ENCODE measurements at regions not wholly inside any gene's neighbourhood (a gene's known extent, or its start where the extent isn't known, plus 50 kb on each side); places are given as distances from the start of the nearest gene placed in this dataset.

DNA sequence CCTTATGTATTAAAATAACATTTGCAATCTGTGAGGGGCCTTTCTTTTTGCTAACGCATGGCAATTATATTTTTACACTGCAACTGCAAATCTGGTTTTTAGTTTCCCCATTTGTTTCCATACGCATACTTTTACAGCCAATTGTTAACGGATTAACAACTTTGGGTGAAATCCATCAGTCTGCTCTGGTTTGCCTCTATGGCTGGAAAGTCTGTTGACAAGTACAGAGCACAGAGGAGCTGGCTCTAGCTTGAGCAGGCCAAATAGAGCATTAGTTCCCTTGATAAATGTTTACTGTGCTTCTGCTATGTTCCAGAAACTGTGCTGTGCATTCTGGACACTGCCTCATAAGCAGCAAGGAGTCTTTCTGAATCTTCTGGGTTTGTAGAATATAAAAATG, 400.4 kb upstream of the KIF2A start:
- no peak for DNase-seq (ENCODE audit: low read depth)

DNA sequence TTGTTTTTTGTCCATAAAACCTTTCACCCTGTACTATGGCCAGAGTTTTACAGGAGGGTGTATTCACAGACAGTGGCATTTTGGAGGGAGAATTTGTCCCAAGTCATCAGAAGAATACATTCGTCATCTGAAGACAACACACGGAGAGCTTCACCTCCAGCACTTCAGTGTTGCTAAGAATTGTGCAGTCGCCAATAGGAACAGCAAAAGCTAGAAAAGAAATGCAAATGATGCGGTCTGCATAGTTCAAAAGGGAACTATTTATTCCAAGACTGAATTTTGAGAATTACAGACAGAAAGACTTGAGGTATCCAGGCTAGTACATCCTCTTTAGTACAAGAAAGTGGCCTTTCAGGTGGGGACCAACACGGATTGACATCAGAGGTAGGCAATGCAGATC, 399.2 kb upstream of the KIF2A start:
- no peak for DNase-seq (ENCODE audit: low read depth)

DNA sequence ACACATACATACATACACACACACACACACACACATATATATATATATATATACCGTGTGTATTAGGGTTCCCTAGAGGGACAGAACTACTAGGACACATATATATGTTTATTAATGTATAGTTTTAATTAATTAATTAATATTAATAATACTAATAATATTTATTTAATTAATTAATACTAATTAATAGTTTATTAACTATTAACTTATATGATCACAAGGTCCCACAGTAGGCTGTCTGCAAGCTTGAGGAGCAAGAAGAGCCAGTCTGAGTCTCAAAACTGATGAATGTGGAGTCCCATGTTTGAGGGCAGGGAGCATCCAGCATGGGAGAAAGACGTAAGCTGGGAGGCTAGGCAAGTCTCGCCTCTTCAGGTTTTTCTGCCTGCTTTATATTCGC, 398.0 kb upstream of the KIF2A start:
- DNase-seq (ENCODE audit: low read depth) = no peak

DNA sequence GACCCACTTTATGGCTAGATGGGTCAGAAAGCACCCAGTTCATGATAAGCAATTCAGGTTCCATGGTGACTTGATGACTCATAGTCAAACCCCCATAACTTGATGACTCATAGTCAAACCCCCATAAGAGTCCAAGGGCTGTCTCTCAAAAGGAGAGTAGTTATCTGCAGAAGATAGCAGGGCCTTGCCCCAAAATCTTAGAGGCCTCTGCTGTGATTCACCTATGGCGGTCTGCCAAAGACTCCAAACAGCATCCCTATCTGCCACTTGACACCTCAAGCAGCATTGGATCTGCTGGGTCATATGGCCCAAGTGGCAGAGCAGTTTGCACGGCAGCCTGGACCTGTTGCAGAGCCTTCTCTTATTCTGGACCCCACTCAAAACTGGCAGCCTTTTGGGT, 395.2 kb upstream of the KIF2A start:
- DNase-seq (ENCODE audit: low read depth) = no peak

DNA sequence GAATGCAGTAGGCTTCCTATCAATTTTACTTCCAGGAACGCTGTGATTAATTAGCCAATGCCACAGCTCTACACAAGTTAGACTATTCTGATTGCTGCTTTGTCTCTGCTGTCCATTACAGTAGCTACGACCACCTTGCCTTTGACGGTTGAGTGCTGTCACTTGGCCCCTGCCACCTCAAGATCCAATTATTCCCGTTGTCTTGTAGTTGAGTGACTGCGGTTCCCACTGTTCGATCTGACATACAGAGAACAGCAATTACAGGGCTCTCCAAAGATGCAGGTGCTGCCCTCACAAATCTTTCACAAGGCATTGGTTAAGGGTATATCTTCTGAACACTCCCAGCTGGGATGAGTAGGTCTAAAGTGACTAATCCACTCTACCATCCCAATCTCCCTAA, 393.4 kb upstream of the KIF2A start:
- DNase-seq (ENCODE audit: low read depth) = no peak

DNA sequence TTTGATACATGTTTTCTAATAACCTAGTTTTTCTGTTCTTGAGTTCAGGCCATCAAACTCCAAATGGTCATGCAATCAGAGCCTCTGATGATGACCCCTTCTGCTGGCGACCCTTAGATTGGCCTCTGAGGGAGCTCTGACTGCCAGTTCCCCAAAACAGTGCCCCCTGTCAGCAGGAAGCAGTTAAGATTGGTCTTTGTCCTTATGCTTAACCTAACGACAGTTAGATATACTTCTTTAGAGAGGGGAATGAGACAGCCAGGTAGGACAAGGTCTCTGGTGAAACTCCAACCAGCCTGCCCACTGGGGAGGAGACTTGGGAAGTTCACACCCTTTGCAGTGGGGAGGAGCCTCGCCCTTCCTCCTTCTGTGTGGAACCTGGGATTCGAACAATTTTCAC, 390.4 kb upstream of the KIF2A start:
- no peak for DNase-seq (ENCODE audit: low read depth)

DNA sequence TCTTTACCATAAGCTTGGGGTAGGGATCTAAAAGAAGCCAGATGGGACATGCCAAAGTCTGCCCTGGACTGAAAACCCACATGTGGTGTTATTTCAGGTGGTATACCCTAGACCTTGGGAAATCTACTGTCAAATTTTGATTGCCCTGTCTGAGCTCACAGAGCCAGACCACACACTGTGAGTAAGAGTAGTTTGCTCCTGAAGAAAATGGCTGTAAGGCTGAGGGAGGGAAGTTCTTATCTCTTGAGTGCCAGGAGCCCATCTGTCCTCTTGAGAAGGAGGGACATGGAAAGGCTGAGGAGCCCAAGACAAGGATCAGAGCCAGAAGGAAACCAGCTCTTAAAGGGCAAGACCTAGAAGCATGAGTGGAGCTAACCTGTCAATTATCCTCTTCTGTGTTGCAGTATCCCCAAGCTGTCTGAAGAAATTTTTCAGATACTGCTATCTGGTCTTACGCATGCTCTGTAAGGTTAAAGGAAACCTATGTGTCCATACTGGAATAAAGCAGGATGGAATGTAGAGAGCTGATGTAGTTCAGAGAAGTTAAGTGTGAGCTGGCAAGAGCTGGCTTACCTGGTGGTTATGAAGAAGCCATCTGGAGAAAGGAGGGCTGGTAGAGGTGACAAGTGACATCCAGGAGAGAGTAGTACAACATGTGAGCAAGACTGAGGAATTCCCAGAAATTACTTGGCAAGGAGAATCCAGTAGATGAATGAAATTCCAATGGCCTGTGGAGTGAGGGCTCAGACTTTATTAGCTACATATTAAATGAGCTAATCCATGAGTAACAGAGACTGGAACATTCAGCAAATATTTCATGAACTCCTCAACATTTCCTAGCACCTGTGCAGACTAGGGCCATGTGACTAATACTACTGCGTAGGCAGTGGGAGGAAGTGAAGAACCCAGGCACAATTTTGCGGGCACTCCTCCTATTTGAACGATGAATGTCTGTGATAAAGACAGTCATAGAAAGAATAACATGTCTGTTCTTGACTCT, 389.1 kb upstream of the KIF2A start:
- no peak for DNase-seq (ENCODE audit: low read depth)

DNA sequence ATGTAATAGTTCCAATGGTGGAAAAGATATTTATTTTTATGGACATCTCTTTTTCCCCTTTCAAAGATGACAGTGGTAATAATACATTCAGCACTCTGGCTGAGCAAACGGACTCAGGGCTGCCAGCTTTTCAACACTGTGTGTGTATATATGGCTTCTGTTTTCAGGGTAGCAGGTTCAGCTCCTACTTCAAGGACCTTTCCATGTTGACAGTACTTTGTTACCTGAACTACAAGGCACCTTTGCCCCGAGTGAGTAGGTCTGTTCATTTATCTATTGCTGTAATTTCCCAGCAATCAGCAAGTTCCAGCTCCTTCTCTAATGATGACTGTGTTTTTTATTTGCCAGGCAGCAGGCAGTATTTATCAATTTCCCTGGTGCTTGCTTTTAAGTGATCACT, 387.4 kb upstream of the KIF2A start:
- DNase-seq (ENCODE audit: low read depth) = no peak

DNA sequence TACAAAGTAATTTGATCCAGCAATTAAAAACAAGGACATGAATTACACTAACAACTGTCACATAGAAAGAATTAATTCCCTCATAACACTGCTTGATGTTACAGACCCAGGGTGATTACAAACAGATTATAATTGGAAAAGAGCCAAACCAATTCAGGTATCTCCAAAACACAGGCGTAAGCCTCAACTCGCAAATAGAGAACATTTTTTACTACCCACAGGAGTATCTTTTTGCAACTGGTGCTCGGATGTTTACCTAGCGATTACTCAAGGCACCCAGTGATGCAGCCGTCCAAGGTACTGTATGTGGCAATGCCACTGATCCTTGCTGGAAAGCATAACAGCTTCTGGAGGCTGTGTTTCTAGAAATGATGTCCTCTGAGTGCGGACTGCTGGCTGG, 386.1 kb upstream of the KIF2A start:
- DNase-seq (ENCODE audit: low read depth) = no peak

DNA sequence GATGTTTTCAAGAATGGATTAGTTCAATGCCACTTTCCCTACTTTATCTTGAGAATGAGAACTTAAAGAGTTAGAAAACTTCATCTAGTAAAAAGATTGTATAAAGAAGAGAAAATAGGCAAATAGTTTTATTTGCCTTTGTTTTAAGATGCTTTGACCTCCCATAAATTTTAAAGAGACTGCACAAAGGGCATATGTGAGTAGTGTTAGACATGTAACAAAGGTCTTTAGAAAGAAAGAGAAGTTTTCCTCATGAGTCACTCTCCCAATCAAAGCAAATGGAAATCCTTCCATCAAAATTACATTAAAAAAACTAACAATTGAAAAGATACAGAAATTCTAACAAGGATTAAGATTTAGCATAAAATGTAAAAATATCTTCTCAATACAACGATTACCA, 381.8 kb upstream of the KIF2A start:
- no peak for DNase-seq (ENCODE audit: low read depth)

DNA sequence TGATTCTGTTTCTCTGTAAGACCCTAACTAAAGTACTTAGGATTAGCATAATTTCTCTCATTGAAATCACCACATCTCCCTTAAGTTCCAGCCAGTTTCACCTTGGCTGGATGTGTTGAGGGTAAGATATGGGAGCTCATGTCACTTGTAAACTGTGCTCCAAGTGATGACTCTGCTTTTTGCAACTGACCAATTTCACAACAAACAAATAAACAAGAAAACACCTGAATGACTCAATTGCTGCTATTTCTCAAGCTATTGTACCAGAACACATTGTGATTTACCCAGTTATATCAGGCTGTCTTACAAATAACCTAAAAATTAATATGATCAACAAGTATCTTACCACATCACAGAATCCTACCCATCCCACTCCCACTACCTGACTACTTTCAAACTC, 379.1 kb upstream of the KIF2A start:
- DNase-seq (ENCODE audit: low read depth) = no peak

DNA sequence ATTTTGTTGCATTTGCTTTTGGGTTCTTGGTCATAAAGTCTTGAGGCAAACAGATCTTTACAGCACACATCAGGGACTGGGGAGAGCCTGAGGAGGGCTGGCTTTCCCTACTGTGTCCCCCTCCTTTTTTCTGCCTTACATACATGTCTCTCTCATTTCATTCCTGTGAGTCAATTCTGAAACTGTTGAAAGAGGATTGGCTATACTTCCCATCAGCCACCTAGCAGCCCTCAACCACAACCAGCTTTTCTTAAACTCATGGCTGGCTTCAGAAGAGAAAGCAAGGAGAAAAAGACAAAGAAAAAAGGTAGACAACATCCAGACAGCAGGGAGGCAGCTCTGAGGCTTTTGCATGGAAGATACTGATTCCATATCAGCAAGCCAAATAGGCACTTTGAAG, 374.8 kb upstream of the KIF2A start:
- no peak for DNase-seq (ENCODE audit: low read depth)

DNA sequence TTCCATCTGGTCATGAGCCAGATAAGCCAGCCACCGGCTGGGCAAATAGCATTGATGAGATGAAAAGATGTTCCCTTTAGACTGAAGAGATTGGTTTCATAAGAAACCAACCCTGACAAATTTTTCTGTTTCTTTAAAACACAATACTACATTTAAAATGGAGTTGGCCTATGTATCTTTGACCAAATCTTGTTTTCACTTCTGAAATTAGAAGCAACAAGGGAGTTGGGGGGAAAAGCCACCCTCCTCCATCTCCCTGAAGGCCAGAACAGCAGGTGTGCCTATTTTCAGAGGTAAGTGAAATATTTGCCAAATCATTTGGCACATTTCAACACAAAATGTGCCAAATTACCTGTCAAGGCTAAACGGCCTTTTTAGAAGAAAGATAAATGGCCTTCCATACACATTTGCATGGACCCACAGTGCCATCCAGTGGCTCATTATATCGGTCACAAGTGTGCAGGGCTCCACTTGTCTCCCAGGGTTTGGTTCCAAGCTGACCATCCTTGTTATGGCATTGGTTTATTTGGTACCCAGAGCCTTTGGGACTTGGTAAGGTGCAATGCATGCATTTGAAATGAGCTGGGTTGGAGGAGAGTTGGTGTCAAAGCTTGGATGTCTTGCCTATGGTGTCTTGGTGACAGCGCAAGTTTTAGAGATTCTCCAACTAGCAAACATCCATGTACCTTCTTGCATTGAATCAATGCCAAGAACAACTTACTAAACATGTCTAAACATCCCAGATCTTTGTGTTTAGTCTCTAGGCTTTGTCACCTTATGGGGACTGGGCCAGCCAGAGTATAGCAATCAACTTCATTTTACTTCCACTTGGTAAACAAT, 372.0 kb upstream of the KIF2A start:
- DNase-seq (ENCODE audit: low read depth) = no peak

DNA sequence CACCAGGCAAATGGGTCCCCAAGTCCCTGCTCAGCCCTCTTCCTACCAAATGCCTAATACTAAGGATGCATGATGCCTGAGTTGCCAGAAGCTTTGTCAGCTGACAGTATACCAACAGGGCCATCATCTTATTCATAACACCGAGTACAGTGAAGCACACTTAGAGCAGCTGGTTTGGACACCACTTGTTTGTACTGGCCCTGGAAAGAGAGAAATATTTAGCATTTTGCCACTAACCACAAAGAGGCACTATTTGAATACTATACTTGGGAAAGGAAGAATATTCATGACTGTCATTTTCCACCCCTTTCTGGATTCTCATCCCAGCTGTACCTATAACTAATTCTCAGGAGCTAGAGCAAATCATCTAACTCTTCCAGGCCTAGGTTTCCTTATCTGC, 364.4 kb upstream of the KIF2A start:
- no peak for DNase-seq (ENCODE audit: low read depth)

DNA sequence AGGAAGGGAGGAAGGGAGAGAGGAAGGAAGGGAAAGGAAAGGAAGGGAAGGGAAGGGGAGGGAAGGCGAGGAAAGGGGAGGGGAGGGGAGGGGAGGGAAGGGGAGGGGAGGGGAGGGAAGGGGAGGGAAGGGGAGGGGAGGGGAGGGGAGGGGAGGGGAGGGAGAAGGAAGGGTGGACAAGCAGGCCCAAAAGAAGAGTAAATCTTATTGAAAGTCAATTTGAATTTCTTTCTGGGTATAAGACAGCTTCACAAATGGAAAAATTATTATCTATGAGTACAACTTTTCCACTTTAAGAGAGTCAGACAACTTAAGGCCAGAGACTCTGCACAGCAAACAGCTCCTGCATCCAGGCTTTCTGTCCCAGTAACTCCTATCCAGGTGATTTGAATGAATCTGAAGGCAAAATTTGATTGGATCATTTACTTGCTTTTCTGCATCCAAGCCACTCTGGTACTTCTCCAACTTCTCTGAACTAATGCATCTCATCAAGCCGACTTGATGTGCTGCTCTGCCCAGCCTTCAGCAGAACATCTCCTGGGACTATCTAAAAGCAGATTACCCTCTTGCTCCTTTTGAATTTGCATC, 363.4 kb upstream of the KIF2A start:
- DNase-seq (ENCODE audit: low read depth) = no peak

DNA sequence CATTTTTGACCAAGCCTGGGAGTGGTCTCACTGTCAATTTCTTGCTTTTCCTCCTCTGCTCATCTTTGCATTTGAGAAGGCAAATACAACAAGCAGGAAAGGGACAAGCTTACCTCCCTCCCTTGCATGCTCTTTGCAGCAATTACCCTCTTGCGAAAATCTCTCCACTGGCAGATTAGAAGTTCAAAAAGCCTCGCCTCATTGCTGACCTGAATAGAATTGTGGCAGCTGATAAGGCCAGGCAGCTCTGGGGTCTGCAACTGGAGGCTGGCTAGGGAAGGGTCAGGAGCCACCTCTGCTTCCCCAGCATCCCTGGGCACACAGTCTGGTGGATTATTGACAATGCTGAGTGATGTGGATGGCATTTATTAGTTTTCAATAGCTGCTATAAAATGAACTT, 362.3 kb upstream of the KIF2A start:
- no peak for DNase-seq (ENCODE audit: low read depth)

DNA sequence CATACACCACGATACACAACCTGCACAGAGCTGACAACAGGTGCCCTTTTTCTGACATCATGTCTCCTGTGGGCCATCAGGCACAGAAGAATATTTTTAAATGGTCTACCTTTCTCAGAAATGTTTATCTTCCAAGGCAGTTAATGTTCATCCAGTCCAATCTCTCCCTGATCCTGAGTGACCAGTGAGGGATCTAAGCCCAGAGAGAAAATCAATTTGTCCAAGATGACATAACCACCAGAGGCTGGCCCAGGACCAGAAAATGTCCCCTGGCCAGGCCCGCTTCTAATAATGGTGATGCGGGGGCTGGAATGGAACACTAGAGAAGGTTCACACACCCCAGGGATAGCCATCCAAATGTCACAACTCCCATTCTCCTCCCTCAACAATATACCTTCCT, 357.9 kb upstream of the KIF2A start:
- no peak for DNase-seq (ENCODE audit: low read depth)

DNA sequence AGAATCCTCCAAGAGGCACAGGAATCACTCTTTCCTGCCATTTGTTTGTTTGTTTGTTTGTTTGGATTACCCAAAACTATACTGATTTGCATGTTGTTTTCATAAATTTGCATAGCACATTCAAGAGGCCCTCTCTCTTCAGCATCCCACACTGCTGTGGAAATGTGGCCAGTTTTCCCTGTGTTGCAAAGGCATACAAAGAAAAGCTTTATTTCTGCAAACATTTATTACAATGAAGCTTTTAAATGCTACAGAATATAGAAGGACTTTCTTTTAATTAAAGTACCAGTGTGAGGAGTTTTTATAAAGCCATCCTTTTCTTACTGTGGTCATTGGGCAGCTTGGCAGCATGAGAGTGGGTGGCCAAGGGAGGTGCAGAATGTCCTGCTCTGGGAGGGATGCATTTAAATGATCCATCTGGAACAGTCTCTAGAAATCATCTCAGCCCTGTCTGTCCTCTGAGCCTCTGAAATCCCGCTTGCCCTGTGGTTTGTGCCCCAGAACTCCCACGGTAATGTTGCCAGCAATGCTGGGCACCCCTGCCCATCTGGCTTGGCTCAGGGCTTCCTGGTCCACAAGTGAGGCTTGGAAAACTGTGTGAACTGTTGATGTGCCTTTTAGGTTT, 356.8 kb upstream of the KIF2A start:
- no peak for DNase-seq (ENCODE audit: low read depth)

DNA sequence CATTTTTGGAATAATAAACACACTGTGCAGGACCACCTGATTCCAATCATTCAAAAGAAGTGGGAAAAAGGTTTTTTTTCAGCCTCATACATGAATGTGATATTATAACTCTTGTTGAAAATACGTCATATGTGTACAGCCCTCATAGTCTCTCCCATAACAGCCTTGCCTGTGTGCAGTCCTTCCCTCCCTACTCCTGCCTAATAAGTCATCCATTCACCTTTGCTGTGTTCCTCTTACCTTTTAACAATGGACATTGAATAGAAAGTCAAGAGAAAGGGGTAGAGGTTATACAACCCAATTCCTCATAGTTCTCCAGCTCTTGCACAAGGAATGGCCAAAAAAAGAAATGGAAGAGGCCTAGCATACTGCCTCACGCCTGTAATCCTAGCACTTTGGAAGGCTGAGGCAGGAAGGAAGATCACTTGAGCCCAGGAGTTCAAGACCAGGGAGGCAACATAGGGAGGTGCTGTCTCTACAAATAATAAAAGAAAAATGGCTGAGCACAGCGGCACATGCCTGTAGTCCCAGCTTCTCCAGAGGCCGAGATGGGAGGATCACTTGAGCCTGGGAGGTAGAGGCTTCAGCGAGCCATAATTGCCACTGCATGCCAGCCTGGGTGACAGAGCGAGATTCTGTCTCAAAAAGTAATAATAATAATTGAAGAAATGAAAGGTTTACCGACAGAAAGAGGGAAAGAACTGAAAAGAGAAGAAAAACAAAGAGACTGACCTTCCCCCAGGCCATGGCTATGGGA, 356.1 kb upstream of the KIF2A start:
- no peak for DNase-seq (ENCODE audit: low read depth)

DNA sequence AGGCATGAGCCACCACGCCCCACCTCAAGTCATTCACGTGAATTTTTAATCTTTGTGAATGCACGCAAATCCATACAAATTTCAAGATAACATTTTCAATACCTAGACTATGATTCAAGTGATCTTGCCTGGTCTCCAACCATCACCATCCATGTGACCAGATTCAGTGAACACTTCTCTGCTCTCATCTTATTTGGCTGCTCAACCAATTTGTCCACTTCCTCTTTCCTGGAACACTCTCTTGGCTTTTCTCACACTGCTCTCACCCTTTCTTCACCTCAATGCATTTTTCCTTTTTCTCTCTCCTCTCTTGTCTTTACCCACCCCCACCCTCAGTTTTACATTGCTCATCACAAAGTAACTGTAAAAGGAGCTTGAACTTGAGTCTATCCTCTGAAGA, 354.7 kb upstream of the KIF2A start:
- no peak for DNase-seq (ENCODE audit: low read depth)

DNA sequence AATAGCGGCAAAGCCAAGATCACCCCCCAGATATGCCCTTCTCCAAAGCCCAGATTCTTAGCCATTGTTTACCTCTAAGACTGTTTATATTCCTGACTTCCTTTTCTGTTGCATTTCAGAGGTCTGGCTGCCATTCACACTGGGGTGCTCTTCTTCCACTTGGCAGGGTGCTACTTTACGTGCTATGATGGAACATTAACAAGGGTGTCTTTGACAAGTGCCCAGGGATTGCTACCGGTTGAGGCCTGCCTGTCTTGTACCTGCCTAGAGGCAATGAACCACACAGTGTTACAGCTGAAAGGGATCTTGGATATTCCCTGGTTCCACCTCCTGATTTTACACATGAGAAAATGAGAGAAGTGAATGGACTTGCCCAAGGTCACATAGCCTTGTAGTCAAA, 352.1 kb upstream of the KIF2A start:
- DNase-seq (ENCODE audit: low read depth) = no peak

DNA sequence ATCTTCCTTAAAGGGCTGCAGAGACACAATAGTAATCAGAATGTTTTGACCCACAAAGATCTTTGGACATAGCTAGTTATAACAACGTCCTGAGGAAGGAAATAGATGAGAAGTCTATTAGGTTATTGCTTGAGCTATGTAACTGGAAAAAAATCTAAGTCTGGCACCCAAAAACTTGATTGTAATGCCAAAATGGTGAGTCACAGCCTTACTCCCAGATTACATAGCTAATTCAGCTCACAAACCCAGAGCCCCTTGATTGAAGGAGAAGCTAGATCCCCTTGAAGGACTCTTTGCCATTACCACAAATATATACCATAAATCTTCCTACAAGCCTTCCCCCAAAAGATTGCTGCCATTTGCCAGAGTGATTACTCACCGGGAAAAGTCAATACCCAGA, 341.8 kb upstream of the KIF2A start:
- no peak for DNase-seq (ENCODE audit: low read depth)

Data from stimulated activated CD4-positive, alpha-beta T cell treated with anti-CD3 and anti-CD28 coated beads, Interleukin-2, amount 100 ng/mL, for 4 hours (primary cell).